Brain microvascular endothelial cell (primary cell): ENCODE measurements at regions not wholly inside any gene's neighbourhood (a gene's known extent, or its start where the extent isn't known, plus 50 kb on each side); places are given as distances from the start of the nearest gene placed in this dataset.
A peak's percentile ranks its signal among the peaks of the same experiment; 100 is the strongest.

ENCODE experiments used
- DNase-seq: peaks from one replicate; pipeline ENCODE4 v3.0.0-alpha.2; 2020
- H3K27ac ChIP-seq: fragments of 250-450 bp; sonication (Bioruptor Pico); 2 replicates; pipeline ENCODE4 v1.5.1; 2020; ENCODE audit warnings: mild to moderate bottlenecking, moderate library complexity
- H3K27me3 ChIP-seq: fragments of 250-450 bp; sonication (Bioruptor Pico); replicated peaks from 2 replicates; pipeline ENCODE4 v1.5.1; 2020; ENCODE audit warnings: mild to moderate bottlenecking
- H3K36me3 ChIP-seq: fragments of 250-450 bp; sonication (Bioruptor Pico); replicated peaks from 2 replicates; pipeline ENCODE4 v1.5.1; 2020; ENCODE audit warnings: mild to moderate bottlenecking
- H3K4me3 ChIP-seq: 2 replicates; pipeline ENCODE4 v1.5.1; 2011; ENCODE audit warnings: low read depth, mild to moderate bottlenecking, control low read depth, low read length, moderate library complexity
- in situ Hi-C: cut with HindIII; loops from 2 replicates; pipeline ENCODE4 v1.10.0; 2017; ENCODE audit warnings: low sequenced_read_pairs, low pct_ligation_motif_present
- TF ChIP-seq, protein P1 (sequence below): IDR thresholded peaks from 2 replicates; pipeline ENCODE4 v1.5.1; 2011; ENCODE audit warnings: low read depth, mild to moderate bottlenecking, moderate library complexity, low read length, control low read depth, inconsistent platforms; ENCODE audit errors: missing control alignments

GRCh38 chr1:60348884-60349283 lies 275.3 kb upstream of the C1orf87 start:
- Histone ChIP-seq H3K27ac (no peak overlapping the region), H3K27me3 (no peaks in the 10 kb centered on the region), H3K4me3 (no peak overlapping the region), H3K36me3 (no peaks in the 10 kb centered on the region)
- in situ Hi-C loops: no loop called here
- TF ChIP-seq, protein P1, sequence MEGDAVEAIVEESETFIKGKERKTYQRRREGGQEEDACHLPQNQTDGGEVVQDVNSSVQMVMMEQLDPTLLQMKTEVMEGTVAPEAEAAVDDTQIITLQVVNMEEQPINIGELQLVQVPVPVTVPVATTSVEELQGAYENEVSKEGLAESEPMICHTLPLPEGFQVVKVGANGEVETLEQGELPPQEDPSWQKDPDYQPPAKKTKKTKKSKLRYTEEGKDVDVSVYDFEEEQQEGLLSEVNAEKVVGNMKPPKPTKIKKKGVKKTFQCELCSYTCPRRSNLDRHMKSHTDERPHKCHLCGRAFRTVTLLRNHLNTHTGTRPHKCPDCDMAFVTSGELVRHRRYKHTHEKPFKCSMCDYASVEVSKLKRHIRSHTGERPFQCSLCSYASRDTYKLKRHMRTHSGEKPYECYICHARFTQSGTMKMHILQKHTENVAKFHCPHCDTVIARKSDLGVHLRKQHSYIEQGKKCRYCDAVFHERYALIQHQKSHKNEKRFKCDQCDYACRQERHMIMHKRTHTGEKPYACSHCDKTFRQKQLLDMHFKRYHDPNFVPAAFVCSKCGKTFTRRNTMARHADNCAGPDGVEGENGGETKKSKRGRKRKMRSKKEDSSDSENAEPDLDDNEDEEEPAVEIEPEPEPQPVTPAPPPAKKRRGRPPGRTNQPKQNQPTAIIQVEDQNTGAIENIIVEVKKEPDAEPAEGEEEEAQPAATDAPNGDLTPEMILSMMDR: no peak
- no peak for DNase-seq

GRCh38 chr1:60345621-60346020 lies 272.1 kb upstream of the C1orf87 start:
- Histone ChIP-seq H3K36me3 (no peaks in the 10 kb centered on the region), H3K27ac (no peak overlapping the region), H3K4me3 (no peak overlapping the region), H3K27me3 (no peaks in the 10 kb centered on the region)
- in situ Hi-C loops: no loop called here
- DNase-seq: peak; percentile 47
- TF ChIP-seq, protein P1: no peak

- in situ Hi-C loops: no loop called here
These were observed 271.5 kb upstream of the C1orf87 start for GRCh38 chr1:60345049-60345448.

GRCh38 chr1:60343736-60344135 lies 270.2 kb upstream of the C1orf87 start:
- in situ Hi-C loops: no loop called here
- H3K36me3 ChIP-seq: no peaks in the 10 kb centered on the region
- no peak overlapping the region for H3K27ac ChIP-seq
- DNase-seq: no peak
- no peak overlapping the region for H3K4me3 ChIP-seq
- no peaks in the 10 kb centered on the region for H3K27me3 ChIP-seq
- TF ChIP-seq, protein P1: no peak

More at GRCh38 chr1:60345049-60345448, 271.5 kb upstream of the C1orf87 start:
- DNase-seq: no peak
- Histone ChIP-seq H3K4me3 (no peak overlapping the region), H3K27me3 (no peaks in the 10 kb centered on the region), H3K36me3 (no peaks in the 10 kb centered on the region), H3K27ac (no peak overlapping the region)
- TF ChIP-seq, protein P1: no peak

DNA sequence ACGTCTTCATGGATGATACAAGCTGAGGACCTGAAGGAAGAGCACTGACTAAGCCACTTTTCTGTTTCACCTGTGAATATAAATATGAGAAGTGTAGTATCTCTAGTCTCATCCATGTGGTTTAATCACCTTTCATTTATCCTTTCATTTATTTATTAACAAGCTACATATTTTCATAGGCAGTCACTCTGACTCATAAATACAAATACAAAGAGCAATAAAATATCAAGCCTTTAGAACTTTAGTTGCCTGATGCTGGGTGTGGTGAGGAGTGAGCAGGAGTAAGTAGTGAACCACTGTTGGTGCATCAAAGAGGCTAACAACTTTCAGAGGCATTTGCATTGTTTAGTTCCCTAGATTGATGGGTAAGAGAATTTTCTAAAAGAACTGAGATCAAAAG lies 269.0 kb upstream of the C1orf87 start:
- no peaks in the 10 kb centered on the region for H3K27me3 ChIP-seq
- TF ChIP-seq, protein P1: no peak
- H3K4me3 ChIP-seq: no peak overlapping the region
- H3K36me3 ChIP-seq: no peaks in the 10 kb centered on the region
- no peak overlapping the region for H3K27ac ChIP-seq
- no peak for DNase-seq
- in situ Hi-C loops: no loop called here

GRCh38 chr1:60341274-60341673 lies 267.7 kb upstream of the C1orf87 start:
- no peak overlapping the region for H3K4me3 ChIP-seq
- in situ Hi-C loops: no loop called here
- H3K27ac ChIP-seq: no peak overlapping the region
- TF ChIP-seq, protein P1: no peak
- H3K27me3 ChIP-seq: no peaks in the 10 kb centered on the region
- no peaks in the 10 kb centered on the region for H3K36me3 ChIP-seq
- no peak for DNase-seq
